EH (cell line): ENCODE measurements at regions not wholly inside any gene's neighbourhood (a gene's known extent, or its start where the extent isn't known, plus 50 kb on each side); places are given as distances from the start of the nearest gene placed in this dataset.
A peak's percentile ranks its signal among the peaks of the same experiment; 100 is the strongest.

Source experiments
- DNase-seq: peaks from one replicate; pipeline ENCODE4 v3.0.0-alpha.2; 2015; ENCODE audit warnings: low read depth

DNA sequence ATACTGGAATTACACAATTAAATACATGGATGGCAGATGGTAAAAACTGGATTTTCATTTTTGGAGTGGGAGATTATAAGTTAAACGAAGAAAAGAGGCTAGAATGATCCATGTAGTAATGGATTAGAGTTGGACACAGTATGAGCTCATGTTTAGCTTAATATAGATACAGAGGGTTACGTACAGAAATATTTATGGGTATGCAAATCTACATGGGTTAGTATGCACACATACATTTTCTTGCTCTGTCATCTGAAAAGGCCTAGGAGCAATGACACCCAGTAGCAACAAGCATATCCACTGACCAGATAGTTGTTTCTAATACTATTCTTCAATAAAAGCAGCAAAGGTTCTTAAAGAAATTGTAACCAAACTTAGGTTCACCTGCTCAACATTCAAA is 366.4 kb downstream of the SEMA3D start:
- no peak for DNase-seq

DNA sequence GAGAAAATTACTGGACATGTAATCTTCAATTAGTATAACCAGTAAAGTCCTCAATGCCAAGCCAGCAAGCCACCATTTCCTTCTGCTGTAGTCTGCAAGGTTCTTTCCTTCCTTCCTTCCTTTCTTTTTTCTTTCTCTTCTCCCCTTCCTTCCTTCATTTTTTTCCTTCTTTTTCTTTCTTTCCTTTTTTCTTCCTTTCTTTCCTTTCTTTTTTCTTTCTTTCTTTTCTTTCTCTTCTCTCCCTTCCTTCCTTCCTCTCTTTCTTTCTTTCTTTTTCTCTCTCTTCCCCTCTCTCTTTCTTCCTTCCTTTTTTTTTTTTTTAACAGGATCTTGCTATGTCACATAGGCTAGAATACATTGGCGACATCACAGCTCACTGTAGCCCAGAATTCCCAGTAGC is 369.8 kb downstream of the SEMA3D start:
- DNase-seq: no peak

DNA sequence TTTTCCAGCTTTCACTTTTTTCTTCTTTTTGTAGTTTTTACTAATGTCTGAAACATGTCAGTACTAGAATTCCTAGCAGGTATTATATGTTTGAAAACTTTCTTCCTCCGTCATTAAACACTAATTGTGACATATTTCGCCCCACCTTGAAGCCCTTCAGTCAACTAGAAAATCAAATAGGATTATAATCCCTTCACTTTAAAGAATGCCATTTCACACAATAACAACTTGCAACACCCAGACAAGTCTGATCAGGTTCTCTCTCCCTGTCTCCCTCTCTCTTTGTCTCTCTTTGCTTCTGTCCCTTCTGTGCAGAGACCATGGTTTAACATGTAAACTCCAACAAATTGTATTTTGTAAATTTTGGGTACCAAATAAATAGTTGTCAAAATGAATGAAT is 373.5 kb downstream of the SEMA3D start:
- DNase-seq: no peak

DNA sequence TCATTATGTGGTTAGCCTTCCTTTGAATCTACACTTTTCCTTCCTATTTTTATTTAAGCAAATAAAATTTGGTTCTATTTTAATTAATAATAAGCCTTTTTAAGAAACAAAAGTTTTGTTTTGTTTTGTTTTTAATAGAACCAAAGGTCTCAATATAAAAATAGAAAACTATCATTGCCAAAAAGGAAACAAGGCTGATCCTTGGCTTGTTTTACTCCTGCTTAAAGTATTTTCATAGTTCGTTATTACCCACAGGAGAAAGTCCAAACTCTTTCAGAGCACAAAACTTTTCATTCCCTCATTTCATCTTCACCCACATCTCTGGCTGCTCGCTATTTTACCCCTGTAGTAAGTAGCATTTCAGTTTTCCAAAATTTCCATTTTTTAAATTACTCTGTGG is 374.8 kb downstream of the SEMA3D start:
- no peak for DNase-seq

DNA sequence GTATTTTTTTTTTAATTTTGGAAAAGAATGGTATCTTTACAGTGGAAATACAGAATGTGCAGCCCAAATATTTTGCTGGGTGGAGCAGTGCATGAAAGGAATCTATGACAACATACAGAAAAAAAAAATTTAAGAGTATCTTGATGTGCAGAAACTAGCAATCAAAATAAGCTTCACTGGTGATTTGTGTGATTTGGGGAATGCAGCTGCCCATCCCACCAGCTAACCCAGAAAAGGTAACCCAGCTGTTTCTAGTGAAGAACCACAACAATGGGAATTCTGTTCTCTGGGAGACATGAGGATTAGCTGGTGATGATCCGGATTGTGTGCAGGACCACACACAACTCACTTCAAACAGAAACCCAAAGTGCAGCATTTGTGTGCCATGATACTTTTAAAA is 375.5 kb downstream of the SEMA3D start:
- DNase-seq: peak; percentile 2

DNA sequence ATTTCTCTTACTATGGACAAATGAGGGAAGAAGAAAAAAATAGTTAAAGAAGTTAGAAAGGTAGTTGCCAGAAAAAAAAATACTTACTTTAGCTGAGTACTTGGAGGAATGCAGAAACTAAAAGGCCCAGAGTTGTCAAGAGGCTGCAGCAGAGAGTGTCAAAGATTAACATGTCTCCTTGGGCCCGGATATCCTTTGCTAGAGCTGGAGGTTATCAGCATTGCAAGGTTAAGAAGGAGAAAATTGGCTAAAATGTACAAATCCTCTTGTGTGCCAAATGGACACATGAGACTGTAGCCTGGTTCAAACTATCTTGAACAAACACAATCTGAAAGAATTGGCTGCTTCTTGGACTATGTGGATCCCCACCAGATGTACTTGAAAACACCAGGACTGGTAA is 377.0 kb downstream of the SEMA3D start:
- DNase-seq: no peak

DNA sequence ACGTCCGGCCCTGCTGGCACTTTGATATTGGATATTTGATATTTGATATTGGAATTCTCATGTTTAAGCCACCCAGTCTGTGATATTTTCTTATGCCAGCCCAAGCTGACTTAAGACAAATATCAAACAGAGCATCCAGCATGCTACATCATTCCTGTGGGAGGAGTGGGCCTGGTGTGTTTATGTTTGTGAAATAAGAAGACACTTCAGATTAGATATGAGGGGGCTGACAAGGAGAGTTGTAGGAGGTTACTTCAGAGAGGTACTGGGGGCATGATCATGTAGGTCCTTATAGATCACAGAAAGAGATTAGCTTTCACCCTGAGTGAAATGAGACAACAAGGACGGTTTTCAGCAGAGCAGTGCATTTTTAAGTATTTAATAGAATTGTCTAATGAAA is 382.9 kb downstream of the SEMA3D start:
- DNase-seq: no peak

DNA sequence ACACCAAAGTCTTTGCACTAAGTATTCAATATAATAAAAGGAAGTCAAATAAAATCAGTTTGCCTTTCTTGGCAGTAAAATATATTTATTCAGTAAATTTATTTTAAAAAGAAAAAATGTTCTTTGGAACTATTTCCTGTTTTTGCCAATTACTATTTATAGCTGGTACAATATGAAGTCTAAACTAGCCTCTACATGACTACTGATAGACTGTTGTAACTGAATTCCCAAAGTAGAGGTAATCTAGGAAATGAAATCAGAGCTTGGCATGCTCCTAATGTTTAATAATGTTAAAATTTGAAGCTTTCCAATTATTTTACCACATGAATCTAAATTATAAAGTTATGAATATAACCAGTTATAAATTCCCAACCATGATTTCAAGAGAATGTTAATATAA is 385.5 kb downstream of the SEMA3D start:
- DNase-seq: peak; percentile 13

DNA sequence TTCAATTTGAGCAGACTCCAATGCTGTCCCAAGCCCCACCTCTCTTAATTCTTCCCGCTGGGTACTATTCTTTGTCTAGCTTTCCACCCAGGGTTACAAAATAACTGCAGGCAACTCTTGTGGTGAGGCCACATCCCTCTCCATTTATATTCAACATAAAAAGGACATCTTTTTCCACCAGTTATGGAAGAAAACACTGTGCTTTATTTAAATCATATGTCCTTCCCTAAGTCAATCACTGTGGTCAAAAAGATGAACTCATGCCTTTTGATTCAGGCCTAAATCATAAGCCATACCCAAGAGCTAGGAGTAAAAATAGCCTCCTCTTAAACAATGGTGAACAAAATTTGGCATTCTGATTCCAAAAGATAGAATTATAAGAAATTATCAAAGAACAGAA is 386.0 kb downstream of the SEMA3D start:
- no peak for DNase-seq

DNA sequence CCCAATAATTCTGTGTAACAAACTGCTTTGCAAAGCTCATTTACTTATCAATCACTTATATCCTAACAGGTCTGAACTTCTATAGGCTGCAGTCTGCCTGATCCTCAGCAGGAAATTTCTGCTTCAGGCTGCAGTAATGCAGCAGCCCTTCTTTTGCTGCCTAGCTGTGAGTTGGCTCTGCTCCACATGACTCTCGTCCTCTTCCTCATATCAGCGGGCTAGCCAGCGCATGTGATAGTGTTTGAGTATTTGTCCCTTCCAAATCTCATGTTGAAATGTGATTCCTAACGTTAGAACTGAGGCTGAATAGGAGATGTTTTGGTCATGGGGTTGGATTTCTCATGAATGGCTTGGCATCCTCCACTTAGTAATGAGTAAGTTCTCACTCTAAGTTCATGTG is 387.8 kb downstream of the SEMA3D start:
- no peak for DNase-seq

DNA sequence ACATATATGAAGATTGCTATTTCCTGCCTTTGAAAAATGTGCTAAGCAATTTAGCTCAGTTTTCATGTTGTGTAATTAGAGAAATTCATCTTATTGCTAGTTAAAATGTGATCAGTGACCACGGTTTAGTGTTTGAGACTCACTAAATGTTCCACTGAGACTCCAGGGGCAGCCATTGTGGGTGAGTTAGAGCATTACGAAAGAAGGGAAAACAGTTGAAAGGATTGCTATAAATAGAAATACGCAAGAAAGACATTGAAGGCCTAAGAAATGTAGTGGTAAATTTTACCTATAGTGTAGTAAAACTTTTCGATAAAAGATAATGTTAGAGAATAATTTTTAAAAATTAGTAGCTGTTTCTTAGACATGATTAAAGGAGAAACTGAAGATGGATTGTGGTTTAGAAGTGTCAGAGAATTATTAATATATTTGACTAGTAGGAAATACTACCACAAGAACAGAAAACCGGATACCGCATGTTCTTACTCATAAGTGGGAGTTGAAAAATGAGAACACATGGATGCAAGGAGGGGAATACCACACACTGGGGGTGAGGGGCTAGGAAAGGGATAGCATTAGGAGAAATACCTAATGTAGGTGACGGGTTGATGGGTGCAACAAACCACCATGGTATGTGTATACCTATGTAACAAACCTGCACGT is 394.5 kb downstream of the SEMA3D start:
- no peak for DNase-seq

DNA sequence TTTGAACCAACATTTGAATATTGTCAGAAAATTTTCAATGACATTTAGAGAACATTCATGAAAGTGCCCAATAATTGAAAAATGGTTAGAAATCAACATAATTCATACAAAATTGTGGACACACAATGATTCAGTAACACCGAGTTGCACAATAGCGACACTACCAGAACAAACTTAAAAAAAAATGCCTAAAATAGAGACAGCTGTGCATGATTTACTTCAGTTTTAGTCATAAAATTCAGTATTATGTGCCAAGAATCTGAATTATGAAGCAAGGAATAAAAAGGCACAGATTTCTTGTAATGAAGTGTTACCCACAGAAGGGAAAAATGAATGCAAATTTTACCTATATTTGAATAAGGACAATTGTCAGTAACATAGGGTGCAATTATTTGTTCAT is 396.0 kb downstream of the SEMA3D start:
- DNase-seq: peak; percentile 67

DNA sequence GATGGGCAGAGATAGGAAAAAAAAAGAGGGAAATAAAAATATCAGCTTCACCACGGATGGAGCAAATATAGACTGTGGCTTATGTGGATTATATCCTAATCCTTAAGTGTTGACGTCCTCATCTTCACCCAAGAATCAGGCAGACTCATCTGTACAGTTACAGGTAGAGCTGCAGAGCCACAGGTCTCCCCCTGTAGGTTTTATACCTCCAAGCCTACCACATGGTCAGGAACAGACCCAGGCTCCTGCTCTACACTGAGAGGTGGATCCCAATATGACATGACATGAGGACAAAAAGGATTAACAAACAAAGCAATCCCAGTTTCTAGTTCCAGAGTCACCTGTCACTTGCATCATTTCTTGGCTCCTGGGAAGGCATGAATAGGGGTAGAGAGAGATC is 400.8 kb downstream of the SEMA3D start:
- DNase-seq: no peak

DNA sequence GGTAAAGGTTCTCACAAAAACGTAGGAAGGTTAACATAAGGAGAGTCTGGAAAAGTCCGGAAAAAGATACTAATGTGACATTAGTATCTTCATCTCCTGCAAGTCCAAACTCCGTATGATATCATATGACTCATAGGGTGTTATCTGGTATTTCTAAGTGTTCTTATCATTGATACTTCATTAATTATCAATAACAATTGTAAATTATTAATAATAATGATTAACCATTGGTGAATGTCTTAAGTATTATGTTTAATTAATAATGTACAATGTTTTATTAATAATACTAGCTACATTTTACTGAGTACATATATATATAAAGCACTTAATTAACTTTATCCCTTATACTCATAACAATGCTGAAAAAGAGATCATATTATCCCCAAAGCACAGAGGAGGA is 402.4 kb downstream of the SEMA3D start:
- no peak for DNase-seq

DNA sequence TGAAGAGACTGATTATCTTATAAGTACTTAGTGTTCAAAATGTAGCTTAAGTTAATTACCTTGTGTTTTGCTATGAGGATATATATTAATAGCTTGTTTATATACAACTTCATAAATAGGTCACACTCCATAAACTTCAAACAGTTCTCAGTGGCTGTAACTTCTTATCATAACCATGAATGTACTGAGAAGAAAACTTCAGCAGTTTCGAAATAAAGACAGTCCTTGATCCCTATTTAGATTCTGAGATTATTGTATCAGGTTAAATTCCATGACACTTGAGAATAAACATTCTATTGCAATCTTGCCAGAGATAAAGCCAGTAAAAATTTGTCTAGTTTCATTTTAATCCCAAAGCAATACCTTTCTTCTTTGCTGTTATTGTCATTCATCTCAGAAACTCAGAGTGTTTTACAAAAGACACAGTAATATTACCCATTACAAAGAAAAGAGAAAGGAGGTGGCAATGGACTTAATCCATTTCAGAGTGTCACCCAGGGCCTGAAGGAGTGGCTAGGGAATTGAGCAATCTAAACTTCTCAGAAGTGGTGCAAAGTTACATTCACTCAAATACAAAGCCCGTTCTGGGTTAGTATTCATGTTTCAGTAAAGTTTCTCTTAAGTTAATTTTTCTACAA is 403.6 kb downstream of the SEMA3D start:
- DNase-seq: peak; percentile 8

DNA sequence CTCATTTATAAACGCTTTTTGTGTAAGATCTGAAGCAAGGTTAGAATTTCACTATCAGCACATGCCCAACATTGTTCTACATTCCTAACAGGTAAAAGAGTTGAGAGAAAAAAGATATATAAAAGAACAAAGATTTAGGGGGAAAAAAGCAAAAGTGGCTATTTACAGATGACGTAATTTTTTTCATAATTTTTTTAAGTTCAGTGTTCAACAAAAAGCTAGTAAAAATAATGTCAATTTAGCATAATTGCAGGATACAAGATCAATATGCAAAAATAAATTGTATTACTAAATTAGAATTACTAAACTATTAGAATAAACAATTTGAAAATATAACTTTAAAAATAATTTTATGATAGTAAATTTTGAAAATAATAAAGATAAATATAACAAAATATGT is 405.0 kb downstream of the SEMA3D start:
- no peak for DNase-seq

DNA sequence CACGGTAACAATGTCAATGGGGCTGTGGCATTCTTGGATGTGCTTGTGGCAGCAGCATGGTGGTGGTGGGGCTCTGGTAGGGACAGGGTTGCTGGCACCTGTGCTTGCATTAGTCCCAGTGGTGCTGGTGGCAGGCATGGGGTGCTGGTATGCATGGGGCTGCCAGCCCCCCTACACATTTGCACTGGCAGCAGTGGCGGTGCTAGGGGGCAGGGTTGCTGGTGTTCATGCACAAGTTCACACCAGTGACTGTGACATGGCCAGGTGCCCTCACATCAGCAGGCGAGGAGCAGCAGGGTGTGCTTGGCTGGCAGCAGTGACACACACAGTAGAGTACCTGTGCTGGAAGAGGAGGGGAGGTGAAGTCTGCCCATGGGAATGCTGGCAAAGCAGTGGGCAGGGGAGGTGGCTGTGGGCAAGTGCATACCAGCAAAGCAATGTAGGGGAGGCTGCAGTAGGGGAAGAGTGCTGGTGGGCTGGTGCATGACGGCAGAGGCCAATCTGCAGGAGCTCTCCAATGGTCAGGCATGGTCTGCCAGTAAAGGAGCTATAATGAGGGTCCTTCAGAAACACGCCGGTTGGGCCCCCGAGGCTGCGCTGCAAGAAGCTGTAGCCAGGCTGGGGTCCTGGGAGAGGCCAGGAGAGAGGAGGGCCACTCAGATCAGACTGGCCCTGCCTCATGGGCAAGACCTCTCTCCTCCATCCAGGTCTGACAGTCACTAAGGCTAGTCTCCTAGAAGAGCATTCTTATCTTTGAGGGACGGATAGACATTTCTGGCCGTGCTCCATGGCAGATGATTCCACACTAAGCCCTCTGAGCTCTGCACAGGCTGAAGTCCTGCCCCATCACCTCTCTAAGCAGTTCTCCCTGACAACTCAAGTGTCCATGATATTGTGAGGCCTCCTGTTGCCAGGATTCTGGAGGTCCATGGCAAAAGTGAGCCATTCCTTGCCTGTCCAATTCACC is 406.4 kb downstream of the SEMA3D start:
- DNase-seq: no peak

DNA sequence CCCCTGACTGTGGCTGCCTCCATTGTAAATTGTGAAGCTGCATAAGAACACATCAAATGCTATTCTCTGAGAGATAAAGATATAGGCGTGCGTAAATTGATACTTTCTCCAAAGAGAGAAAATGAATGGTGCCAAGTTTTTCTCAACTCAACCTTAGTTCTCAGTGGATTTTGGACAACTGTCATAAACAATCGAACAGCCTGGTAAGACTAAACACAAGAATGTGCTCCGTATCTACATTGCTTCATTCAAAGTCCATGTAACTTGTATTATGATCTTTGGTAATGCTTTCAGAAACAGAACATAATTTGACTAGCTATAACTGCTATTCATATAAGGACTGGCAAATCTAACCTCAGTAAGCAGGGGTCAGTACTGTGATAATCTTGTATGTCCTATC is 429.1 kb downstream of the SEMA3D start:
- no peak for DNase-seq

DNA sequence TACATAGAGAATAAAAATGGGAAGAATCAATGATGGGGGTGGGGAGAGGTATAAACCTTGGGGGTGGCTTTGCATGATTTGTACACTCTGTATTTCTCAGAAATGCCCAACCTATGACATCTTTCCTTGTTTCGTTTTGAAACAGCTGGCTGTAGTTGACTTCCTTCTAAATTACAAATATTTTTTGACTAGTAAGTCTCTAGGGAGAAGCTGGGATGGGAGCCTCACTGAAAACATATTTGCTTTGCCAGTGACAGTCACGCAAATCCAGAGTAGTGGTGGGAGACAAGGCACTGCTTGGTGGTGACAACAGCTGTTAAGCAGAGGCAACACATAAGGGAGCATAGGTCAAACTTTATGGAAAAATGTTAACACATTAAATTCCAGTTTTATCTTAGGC is 440.5 kb downstream of the SEMA3D start:
- peak; percentile 24 for DNase-seq

DNA sequence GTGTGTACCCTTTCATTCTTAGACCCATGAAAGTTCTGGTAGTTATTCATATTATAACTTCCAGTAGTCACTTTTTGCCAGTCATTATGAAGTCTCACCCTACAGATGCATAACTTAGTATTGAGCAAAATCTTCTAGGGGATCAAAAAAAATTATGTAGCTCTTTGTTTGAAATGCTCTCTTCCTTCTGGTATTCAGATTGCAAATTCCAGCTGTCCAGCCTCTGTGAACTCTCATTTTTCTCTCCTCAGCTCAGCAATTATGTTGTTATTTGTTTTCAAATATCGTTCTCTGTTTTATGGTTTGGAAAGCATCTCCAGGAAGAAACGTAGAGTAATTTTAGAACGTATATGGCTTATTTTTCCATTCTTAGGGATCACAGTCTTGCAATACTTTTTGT is 442.5 kb downstream of the SEMA3D start:
- peak; percentile 30 for DNase-seq

DNA sequence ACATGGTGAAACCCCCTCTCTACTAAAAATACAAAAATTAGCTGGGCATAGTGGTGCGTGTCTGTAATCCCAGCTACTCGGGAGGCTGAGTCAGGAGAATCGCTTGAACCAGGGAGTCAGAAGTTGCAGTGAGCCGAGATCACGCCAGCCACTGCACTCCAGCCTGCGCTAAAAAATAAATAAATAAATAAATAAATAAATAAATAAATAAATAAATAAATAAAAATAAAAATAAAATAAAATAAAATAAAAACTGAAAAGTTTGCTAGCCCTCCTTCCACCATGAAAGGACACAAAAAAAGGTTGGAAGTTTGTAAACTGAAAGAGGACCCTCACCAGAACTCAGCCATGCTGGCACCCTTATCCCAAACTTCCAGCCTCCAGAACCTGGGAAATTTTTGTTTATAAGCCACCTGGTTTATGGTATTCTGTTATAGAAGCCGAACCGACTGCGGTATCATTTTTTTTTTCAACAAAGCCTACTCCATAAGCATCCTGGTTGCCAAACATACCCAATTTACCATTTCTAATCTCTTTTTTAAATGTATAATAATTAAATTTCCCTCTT is 448.2 kb downstream of the SEMA3D start:
- no peak for DNase-seq

DNA sequence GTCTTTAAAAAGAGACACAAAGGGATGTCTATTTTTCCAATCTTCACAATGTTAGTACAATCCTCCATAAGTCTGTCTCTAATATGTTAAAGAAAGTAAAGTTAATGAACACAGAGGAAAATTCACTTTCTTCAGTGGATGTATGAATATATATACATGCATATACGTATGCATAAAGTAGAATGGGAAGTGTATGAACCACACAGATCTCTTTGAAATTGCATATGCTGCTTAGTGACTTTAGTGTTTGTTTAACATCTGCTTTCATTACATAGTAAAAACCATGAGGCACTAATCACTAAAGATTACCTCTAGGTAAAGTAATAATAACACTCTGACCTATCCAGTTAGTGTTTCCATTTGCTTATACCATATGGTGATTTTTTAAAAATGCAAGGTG is 451.2 kb downstream of the SEMA3D start:
- no peak for DNase-seq

DNA sequence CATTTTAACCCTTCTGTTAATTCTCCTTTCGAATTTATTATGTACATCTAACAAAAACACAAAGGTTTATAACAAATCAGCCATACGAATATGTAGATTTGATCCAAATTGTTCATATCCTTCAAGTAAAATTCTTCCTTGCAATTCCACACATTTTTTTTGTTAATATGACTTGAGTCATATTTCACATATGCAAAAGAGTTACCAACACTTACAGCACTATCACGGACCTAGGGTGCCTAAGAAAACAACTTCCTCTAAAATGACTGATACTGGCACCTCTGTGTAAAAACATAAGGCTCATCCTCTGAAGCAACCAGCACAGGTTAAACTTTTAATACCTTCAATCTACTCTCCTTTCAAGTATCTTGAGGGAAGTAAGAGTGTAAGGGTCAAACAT is 451.8 kb downstream of the SEMA3D start:
- peak; percentile 50 for DNase-seq
